T-cell (primary cell): ENCODE measurements at regions not wholly inside any gene's neighbourhood (a gene's known extent, or its start where the extent isn't known, plus 50 kb on each side); places are given as distances from the start of the nearest gene placed in this dataset.
A peak's percentile ranks its signal among the peaks of the same experiment; 100 is the strongest.
"Not testable (repeated sequence)": the region's sequence is repeated elsewhere in the genome, so short reads cannot be mapped to it uniquely, and the experiment has no call there.

Source experiments
- ATAC-seq, 4 experiments: fragments of 200-7000 bp in 3 of 4; fragments of 150-1000 bp in 1 of 4; cut with Tn5 transposase; replicated peaks in 1 of 4; 1 replicate in 3 of 4; 2 replicates in 1 of 4; pipeline ENCODE4 v1.10.0; 2021; ENCODE audit warnings: moderate library complexity in 3 of 4, mild to moderate bottlenecking in 2 of 4, moderate number of reproducible peaks in 1 of 4
- CTCF ChIA-PET, 2 donors: fragments of 300-600 bp; sonication (Branson Sonifier 250); formaldehyde crosslinking; loops; one replicate each; lab custom pipeline; 2022; ENCODE audit warnings: antibody characterized with exemption in 2 of 2; lab: Charles Lee
- POLR2A ChIA-PET, 2 donors: fragments of 300-600 bp; sonication (Branson Sonifier 250); formaldehyde crosslinking; loops; one replicate each; lab custom pipeline; 2022; ENCODE audit warnings: antibody characterized with exemption in 2 of 2; lab: Charles Lee
- DNase-seq, 35 experiments: peaks; one replicate each; pipeline versions ENCODE4 v3.0.0 to v3.0.0-alpha.2; 2013 to 2023
- H3K27ac ChIP-seq: one replicate; pipeline ENCODE4 v1.5.1; 2013; ENCODE audit warnings: low read length
- H3K27me3 ChIP-seq, 2 experiments: replicated peaks in 1 of 2; 1 replicate in 1 of 2; 2 replicates in 1 of 2; pipeline versions ENCODE4 v1.6.1 to v1.7.0; 2013; ENCODE audit warnings: low read length in 1 of 2, mixed read lengths in 1 of 2; ENCODE audit not compliant: control insufficient read depth in 2 of 2, insufficient read depth in 2 of 2; ENCODE audit errors: extremely low read depth in 1 of 2
- H3K36me3 ChIP-seq, 2 donors: 1 replicate in 1 of 2; 2 replicates in 1 of 2; pipeline versions ENCODE4 v1.6.1 to v1.7.0; 2013; ENCODE audit warnings: low read length in 1 of 2; ENCODE audit not compliant: control insufficient read depth in 2 of 2, insufficient read depth in 1 of 2; ENCODE audit errors: extremely low read depth in 1 of 2
- H3K4me1 ChIP-seq, 2 experiments: 1 replicate in 1 of 2; 2 replicates in 1 of 2; pipeline versions ENCODE4 v1.6.1 to v1.7.0; 2013; ENCODE audit warnings: low read length in 2 of 2, mixed read lengths in 1 of 2; ENCODE audit not compliant: insufficient read depth in 2 of 2, control insufficient read depth in 1 of 2; ENCODE audit errors: extremely low read depth in 1 of 2
- H3K4me3 ChIP-seq, 2 donors: 1 replicate in 1 of 2; 2 replicates in 1 of 2; pipeline versions ENCODE4 v1.5.1 to v1.7.0; 2013; ENCODE audit warnings: mild to moderate bottlenecking in 2 of 2, low read length in 1 of 2, moderate library complexity in 1 of 2; ENCODE audit not compliant: control insufficient read depth in 1 of 2; ENCODE audit errors: extremely low read depth in 1 of 2
- H3K9me3 ChIP-seq: 2 replicates; pipeline ENCODE4 v1.7.0; 2013
- H3K27ac Mint-ChIP-seq, 2 donors: one replicate each; pipeline ENCODE4 v1.8.0; 2020 to 2021; ENCODE audit warnings: mild to moderate bottlenecking in 2 of 2, mixed read lengths in 2 of 2
- H3K27me3 Mint-ChIP-seq, 2 donors: one replicate each; pipeline ENCODE4 v1.8.0; 2021 to 2022; ENCODE audit warnings: mixed read lengths in 2 of 2
- H3K36me3 Mint-ChIP-seq: one replicate; pipeline ENCODE4 v1.8.0; 2021; ENCODE audit warnings: mixed read lengths
- H3K4me1 Mint-ChIP-seq, 3 donors: one replicate each; pipeline ENCODE4 v1.8.0; 2020 to 2022; ENCODE audit warnings: mixed read lengths in 3 of 3, mild to moderate bottlenecking in 1 of 3
- H3K4me3 Mint-ChIP-seq, 3 donors: one replicate each; pipeline ENCODE4 v1.8.0; 2020 to 2022; ENCODE audit warnings: mild to moderate bottlenecking in 3 of 3, mixed read lengths in 3 of 3, moderate library complexity in 3 of 3
- H3K9me3 Mint-ChIP-seq, 3 donors: one replicate each; pipeline ENCODE4 v1.8.0; 2020 to 2022; ENCODE audit warnings: mixed read lengths in 3 of 3
- WGBS: methylation state at CpG from one replicate; pipeline ENCODE4 v1.1.5; 2013; ENCODE audit warnings: missing lambda C conversion rate; ENCODE audit not compliant: insufficient coverage; 5-methylcytosine and 5-hydroxymethylcytosine counted together

- H3K27ac ChIP-seq, H3K27me3 Mint-ChIP-seq, H3K4me3 Mint-ChIP-seq, H3K36me3 Mint-ChIP-seq, H3K36me3 ChIP-seq, H3K9me3 Mint-ChIP-seq, ATAC-seq, POLR2A ChIA-PET, H3K9me3 ChIP-seq, H3K4me1 ChIP-seq, H3K27me3 ChIP-seq, H3K4me3 ChIP-seq, H3K27ac Mint-ChIP-seq, CTCF ChIA-PET, DNase-seq: not testable (repeated sequence)
- WGBS = 79% methylated on average over 7 of the region's 10 CpGs
- peaks cover 0 to 13% (median 10%) of the 10 kb centered on the region in 3 donors for H3K4me1 Mint-ChIP-seq
These were observed 134.8 kb downstream of the RGPD3 start for GRCh38 chr2:106333253-106333873.

DNA sequence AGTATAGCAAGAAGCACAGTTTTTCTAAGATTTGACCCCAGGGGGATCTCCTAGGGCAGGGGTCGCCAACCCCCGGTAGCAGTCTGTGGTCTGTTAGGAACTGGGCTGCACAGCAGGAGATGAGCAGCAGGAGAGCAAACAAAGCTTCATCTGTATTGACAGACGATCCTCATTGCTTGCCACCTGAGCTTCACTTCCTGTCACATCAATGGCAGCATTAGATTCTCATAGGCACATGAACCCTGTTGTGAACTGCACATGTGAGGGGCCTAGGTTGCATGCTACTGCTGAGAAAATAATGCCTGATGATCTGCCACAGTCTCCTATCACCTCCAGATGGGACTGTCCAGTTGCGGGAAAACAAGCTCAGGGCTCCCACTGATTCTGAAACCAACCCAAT lies 136.2 kb downstream of the RGPD3 start:
- WGBS = 37% methylated on average over 3 of the region's 4 CpGs
- ATAC-seq = peak in 2 of 4 experiments; percentile 53 to 55

GRCh38 chr2:106330384-106331261 lies 136.5 kb upstream of the UXS1 start:
- H3K36me3 Mint-ChIP-seq, DNase-seq, H3K36me3 ChIP-seq, H3K4me3 ChIP-seq, H3K27ac ChIP-seq, POLR2A ChIA-PET, H3K27ac Mint-ChIP-seq, H3K4me3 Mint-ChIP-seq, H3K4me1 ChIP-seq, H3K9me3 ChIP-seq, ATAC-seq, H3K27me3 Mint-ChIP-seq, H3K27me3 ChIP-seq, H3K9me3 Mint-ChIP-seq: not testable (repeated sequence)
- 73% methylated on average over 8 of the region's 11 CpGs for WGBS
- H3K4me1 Mint-ChIP-seq = peaks cover 0 to 13% (median 10%) of the 10 kb centered on the region in 3 donors
- CTCF ChIA-PET = interaction anchor here in 1 of 2 donors (0.6 kb wide), 1 partner anchor 251 kb away, joined by 3 read pairs; no protein-coding TSS in a partner anchor

More for the DNA sequence above, 136.2 kb downstream of the RGPD3 start:
- Histone ChIP-seq H3K27ac (no peak overlapping the region), H3K36me3 (no peaks in the 10 kb centered on the region), H3K9me3 (no peaks in the 10 kb centered on the region), H3K4me1 (no peaks in the 10 kb centered on the region), H3K27me3 (no peaks in the 10 kb centered on the region), H3K4me3 (no peak overlapping the region)
- no peaks in the 10 kb centered on the region for H3K36me3 Mint-ChIP-seq
- peaks cover 0 to 13% (median 10%) of the 10 kb centered on the region in 3 donors for H3K4me1 Mint-ChIP-seq
- no peaks in the 10 kb centered on the region for H3K27me3 Mint-ChIP-seq
- CTCF ChIA-PET = no interaction called here
- peak overlapping the region; percentile 45 to 64 for H3K27ac Mint-ChIP-seq
- POLR2A ChIA-PET = no interaction called here
- H3K4me3 Mint-ChIP-seq = no peak overlapping the region
- peak in 1 of 35 experiments; percentile 7 for DNase-seq
- H3K9me3 Mint-ChIP-seq = peaks cover 0 to 2% (median 0%) of the 10 kb centered on the region in 3 donors

- H3K9me3 ChIP-seq = no peaks in the 10 kb centered on the region
- H3K27ac ChIP-seq = no peak overlapping the region
- ATAC-seq (no peak), DNase-seq (no peak)
- ChIA-PET CTCF (no interaction called here), POLR2A (no interaction called here)
- Mint-ChIP-seq H3K9me3 (no peaks in the 10 kb centered on the region), H3K27me3 (peaks cover 3 to 14% of the 10 kb centered on the region in 2 donors), H3K27ac (no peak overlapping the region), H3K4me3 (no peak overlapping the region), H3K4me1 (no peaks in the 10 kb centered on the region), H3K36me3 (no peaks in the 10 kb centered on the region)
- no peaks in the 10 kb centered on the region for H3K36me3 ChIP-seq
- H3K4me1 ChIP-seq = no peaks in the 10 kb centered on the region
- no peak overlapping the region for H3K4me3 ChIP-seq
- peaks cover 0 to 9% of the 10 kb centered on the region in 2 experiments for H3K27me3 ChIP-seq
- WGBS = 87% methylated on average over 5 of the region's 10 CpGs
These were observed 129.4 kb upstream of the UXS1 start for GRCh38 chr2:106323337-106324013.

DNA sequence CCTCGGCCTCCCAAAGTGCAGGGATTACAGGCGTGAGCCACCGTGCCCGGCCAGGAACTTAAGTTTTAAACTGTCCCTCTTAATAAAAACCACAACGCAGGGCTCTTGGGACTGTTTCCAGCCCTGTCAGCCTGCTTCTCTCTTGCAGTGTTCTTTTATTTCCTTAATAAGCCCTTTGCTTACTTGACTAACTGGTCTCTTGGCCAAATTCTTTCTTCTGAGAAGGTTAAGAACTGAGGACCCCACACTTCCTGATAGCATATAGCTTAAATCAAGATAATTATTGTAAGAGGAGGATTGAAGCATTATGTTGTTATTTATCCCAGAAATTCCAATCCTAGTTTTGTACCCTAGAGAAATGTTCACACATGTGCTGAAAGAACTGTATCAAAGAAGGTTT lies 128.2 kb upstream of the UXS1 start:
- CTCF ChIA-PET = interaction anchor here in 1 of 2 donors (0.7 kb wide), 1 partner anchor 105 kb away, joined by 4 read pairs; no protein-coding TSS in a partner anchor

DNA sequence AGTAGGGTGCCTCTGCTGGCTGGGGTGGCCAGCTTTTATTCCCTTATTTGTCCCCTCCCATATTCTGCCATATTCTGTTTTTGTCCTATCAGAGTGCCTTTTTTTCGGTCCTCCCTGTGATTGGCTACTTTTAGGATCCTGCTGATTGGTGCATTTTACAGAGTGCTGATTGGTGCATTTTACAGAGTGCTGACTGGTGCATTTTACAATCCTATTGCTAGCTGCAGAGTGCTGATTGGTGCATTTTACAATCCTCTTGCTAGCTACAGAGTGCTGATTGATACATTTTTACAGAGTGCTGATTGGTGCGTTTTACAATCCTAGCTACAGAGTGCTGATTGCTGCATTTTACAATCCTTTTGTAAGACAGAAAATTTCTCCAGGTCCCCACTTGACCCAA lies 126.3 kb upstream of the UXS1 start:
- H3K9me3 Mint-ChIP-seq, ATAC-seq, H3K27ac Mint-ChIP-seq, H3K27me3 ChIP-seq, POLR2A ChIA-PET, H3K36me3 ChIP-seq, CTCF ChIA-PET, H3K4me3 ChIP-seq, H3K4me1 ChIP-seq, DNase-seq, H3K9me3 ChIP-seq, H3K4me3 Mint-ChIP-seq, H3K4me1 Mint-ChIP-seq, H3K36me3 Mint-ChIP-seq, H3K27ac ChIP-seq: not testable (repeated sequence)
- peaks cover 3 to 14% of the 10 kb centered on the region in 2 donors for H3K27me3 Mint-ChIP-seq
- 100% methylated on average over 1 of the region's 2 CpGs for WGBS

More for the DNA sequence above, 128.2 kb upstream of the UXS1 start:
- DNase-seq = no peak
- Mint-ChIP-seq H3K27me3 (peaks cover 3 to 14% of the 10 kb centered on the region in 2 donors), H3K4me3 (no peak overlapping the region), H3K36me3 (no peaks in the 10 kb centered on the region), H3K4me1 (no peaks in the 10 kb centered on the region), H3K9me3 (no peaks in the 10 kb centered on the region), H3K27ac (no peak overlapping the region)
- Histone ChIP-seq H3K27ac (no peak overlapping the region), H3K36me3 (no peaks in the 10 kb centered on the region), H3K9me3 (no peaks in the 10 kb centered on the region), H3K4me1 (no peaks in the 10 kb centered on the region), H3K27me3 (peaks cover 0 to 9% of the 10 kb centered on the region in 2 experiments), H3K4me3 (no peak overlapping the region)
- POLR2A ChIA-PET = no interaction called here
- no peak for ATAC-seq
- WGBS = 100% methylated on average over 1 of the region's 5 CpGs
